Urothelium cell line (cell line): ENCODE measurements at regions not wholly inside any gene's neighbourhood (a gene's known extent, or its start where the extent isn't known, plus 50 kb on each side); places are given as distances from the start of the nearest gene placed in this dataset.

ENCODE experiments used
- DNase-seq: peaks from one replicate; pipeline ENCODE4 v3.0.0; 2011; ENCODE audit warnings: low spot score, mixed read lengths
- FAIRE-seq: peaks from 2 replicates; lab custom pipeline; 2011; peaks lifted over from hg19 to GRCh38; lab: Jason Lieb, UNC

DNA sequence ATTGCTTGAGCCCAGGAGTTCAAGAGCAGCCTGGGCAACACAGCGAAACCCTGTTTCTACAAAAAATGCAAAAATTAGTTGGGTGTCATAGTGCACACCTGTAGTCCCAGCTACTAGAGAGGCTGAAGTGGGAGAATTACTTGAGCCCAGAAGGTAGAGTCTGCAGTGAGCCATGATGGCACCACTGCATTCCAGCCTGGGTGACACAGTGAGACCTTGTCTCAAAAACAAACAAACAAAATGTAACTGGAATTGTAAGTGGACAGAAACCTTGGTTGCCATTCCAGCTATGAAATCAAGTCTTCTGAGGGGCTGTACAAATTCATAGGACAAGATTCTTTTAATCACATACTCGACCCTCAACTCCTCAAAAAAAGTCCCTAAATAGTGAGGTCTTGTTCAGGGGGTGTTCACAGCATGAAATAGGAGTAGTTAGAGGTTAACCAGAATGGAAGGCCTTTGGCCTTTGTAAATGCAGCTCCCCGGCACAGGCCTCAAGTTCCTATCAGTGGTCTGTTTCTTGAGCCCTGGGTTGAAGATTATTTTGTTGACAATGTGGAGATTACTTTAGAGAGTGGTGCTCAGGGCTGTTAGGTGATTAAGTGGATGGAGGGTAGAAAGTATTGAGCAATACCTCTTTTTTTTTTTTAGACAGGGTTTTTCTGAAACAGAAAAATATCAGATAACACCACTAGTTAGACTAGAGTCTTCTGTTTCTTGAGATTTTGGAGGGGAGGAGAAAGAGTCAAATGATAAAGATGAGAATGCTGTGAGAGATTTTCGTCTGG lies 138.7 kb upstream of the ZNF648 start:
- no peak for FAIRE-seq
- no peak for DNase-seq

DNA sequence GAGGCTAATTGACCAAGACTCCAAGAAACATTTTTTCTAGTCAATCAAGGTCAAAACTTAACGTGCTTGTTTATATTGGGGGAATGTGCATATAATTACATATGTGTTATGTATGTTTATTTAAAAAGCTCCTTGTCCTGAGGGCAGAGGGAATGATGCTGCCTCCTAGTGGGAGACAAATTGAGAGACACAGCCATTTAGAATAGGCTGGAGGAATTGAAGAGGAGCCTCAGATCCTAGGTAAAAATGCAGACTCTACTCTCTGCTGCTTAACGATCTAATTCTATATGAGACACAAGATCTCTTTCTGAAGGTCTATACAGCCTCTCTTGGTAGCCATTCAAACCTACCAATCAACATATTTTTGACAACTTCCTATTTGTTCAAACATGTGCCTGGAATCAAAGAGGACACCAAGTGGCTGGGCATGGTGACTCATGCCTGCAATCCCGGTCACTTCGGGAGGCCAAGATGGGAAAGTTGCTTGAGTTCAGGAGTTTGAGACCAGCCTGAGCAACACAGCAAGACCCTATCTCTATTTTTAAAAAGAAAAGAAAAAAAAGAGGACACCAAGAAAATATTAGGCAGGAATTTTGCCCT lies 136.6 kb upstream of the ZNF648 start:
- DNase-seq (no peak), FAIRE-seq (no peak)

DNA sequence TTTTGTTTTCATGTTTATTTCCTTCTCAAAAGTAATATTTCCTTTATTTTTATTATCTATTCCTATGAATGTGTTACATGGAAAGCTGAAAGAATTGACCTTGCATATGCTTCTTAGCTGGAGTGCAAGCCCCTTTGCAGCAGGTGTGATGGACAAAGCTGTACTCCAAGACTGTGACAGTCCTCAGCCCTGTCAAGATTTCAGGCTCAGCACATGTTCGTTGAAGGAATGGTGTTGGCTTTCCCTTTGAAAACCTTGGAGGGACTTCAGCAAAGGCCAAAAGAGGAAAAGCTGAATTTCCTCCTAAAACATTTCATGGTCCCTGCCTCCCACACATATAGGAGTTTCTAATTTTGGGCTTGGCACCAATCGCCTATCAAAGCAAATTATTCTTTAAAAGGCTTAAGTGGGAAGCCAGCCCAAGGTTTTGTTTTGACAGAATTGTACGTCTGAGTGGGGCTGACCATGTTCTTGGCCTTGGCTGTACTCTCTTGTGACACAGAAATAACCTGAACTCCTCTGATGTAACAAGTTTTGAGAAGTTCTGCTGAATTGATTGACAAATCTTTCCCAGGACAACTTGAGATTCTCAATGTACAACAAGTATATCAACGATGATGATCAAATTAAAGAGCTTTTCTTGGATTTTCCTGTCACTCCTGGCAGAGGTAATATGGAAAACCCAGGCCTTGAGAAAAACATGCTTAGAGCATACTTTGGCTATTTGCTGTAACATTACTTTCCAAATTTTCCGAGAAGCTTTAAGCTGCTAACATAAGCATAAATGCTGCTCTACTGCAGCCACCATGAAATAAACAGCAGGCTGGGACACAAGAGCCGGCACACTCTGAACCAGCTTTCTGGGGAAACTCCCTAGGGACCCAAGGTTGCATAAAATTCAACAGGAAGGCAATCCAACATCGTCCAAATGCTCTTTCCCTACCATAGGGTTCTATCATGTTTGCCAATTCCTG lies 135.7 kb upstream of the ZNF648 start:
- no peak for FAIRE-seq
- DNase-seq: no peak

DNA sequence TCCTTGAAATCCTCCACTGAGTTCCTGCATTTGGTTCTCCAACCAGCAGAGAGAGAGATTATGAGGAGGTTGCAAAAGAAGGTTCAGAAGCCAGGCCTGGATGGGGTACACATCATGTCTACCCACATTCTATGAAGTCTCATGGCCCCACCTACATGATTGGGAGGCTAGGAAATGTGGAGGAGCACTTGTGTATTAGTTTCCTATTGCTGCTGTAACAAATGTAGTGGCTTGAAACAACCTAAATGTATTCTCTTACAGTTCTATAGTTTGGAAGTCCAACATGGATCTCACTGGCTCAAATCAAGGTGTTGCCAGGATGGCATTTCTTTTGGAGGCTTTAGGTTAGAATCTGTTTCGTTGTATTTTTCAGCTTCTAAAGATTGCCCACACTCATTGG lies 134.2 kb upstream of the ZNF648 start:
- DNase-seq: no peak
- no peak for FAIRE-seq

DNA sequence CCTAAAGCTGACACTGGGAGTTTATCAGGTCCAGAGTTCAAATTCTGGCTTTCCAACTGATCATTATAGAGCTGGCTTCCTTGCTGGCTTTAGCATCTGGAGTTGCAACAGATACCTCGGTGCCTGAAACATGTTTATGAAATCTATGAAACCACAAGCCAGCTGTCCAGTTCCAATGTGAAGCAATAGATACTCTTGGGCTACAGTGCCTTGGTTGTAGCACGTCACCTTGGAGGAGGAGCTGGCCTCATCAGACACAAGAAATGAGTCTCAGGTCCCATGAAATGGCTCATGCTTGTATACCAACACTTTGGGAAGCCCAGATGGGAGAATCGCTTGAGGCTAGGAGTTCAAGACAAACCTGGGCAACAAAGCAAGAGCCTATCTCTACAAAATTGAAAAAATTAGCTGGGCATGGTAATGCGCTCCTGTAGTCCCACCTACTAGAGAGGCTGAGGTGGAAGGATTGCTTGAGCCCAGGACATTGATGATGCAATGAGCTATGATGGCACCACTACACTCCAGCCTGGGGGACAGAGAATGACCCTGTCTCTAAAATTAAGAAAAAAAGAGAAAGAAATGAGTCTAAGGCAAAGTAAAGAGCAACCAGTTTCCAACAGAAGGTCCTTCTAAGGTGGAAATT lies 132.5 kb upstream of the ZNF648 start:
- FAIRE-seq (no peak), DNase-seq (no peak)

DNA sequence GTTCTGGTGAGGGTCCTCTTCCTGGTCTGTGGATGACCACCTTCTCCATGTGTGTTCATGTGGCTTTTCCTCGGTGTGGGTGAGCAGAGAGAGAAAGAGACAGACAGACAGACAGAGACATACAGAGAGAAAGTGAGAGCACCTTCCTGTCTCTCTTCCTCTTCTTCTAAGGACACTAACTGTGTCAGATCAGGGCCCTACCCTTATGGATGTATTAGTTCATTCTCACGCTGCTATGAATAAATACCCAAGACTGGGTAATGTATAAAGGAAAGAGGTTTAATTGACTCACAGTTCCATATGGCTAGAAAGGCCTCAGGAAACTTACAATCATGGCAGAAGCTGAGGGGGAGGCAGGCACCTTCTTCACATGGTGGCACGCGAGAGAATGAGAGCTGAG lies 131.5 kb upstream of the ZNF648 start:
- FAIRE-seq: no peak

DNA sequence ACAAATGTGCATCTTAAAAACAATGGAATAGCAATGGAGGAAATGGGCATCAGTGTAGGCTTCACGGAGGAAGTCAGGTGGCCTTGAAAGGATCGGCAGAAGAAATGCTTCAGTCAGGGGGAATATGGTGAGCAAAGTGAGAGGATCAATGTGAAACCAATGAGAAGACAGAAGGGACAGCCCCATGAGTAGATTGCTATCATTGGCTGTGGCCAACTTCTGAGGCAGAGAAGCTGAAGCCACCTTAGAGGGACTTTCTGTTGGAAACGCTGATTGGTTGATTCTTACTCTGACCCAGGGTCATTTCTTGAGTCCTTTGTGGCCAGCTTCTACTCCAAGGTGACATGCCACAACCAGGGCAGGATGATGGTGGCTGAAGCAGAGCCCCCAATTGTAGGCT lies 130.7 kb upstream of the ZNF648 start:
- FAIRE-seq: no peak
- no peak for DNase-seq

More for the DNA sequence above, 131.5 kb upstream of the ZNF648 start:
- no peak for DNase-seq

DNA sequence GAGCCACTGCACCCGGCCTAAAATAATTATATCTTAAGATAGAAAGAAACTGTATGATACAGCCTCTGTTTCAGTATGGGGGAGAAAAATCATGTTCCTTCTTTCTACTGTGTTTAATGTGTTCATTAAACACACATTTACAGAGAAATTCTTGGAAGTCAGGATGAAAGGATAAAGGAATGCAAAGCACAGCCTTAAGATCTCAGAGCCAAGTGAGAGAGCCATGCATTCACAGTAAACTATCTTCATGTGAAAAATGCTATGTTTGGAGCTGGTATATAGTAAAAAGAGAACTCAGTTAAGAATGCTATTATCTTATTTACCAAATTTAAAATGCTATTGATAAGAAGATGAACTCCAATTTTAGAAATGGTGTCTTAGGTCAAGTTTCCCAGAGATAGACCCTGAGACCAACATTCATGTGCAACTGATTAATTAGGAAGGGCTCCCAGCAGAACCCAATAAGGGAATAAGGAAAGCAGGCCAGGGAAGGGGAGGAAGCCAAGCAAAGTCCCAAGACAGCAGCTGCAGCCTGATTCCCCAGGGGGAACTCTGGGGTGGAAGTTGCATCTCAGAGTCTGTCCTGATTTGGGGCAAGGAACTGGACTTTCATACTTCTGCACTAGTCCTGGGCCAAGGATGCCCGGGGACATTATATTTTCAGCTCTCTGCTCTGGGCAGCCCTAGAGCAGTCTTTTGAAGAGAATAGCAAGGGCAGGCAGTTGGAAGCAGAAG lies 130.0 kb upstream of the ZNF648 start:
- DNase-seq (no peak), FAIRE-seq (no peak)

DNA sequence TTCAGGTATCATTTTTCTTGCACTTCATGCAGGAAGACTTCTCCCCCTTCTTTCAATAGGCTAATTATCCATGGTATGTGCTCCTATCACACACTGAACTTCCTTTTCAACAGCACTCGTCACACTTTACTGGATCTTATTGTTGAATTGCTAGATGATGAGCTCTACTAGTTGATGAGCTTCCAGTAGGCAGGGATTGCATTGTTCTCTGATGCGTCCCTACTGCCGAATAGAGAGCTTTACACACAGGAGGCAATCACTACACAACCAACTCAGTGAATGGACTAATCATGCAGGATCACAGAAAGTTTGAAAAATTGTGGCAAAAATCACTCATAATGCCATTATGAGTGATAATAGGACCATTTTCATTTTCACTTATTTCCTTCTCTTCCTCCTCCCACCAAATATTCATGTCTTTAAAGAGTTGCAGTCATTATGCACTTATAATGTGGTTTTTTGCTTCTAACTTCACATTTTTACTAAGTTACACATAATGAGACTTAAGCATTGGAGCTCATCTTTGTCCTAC lies 128.1 kb upstream of the ZNF648 start:
- no peak for FAIRE-seq

DNA sequence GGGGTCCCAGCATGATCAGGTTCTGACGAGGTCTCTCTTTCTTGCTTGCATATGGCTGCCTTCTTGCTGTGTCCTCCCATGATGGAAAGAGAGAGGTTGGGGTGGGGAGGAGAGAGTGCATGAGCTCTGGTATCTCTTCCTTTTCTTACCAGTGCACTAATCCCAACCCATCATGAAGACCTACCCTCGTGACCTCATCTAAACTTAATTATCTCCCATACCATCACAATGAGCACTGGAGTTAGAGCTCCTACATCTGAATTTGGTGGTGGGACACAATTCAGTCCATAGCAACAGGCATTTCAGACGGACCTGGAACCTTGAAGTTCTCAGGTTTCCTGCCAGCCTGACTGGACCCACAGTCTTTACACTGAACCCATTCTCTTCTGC lies 125.2 kb upstream of the ZNF648 start:
- no peak for FAIRE-seq
- no peak for DNase-seq

More for the DNA sequence above, 128.1 kb upstream of the ZNF648 start:
- no peak for DNase-seq

DNA sequence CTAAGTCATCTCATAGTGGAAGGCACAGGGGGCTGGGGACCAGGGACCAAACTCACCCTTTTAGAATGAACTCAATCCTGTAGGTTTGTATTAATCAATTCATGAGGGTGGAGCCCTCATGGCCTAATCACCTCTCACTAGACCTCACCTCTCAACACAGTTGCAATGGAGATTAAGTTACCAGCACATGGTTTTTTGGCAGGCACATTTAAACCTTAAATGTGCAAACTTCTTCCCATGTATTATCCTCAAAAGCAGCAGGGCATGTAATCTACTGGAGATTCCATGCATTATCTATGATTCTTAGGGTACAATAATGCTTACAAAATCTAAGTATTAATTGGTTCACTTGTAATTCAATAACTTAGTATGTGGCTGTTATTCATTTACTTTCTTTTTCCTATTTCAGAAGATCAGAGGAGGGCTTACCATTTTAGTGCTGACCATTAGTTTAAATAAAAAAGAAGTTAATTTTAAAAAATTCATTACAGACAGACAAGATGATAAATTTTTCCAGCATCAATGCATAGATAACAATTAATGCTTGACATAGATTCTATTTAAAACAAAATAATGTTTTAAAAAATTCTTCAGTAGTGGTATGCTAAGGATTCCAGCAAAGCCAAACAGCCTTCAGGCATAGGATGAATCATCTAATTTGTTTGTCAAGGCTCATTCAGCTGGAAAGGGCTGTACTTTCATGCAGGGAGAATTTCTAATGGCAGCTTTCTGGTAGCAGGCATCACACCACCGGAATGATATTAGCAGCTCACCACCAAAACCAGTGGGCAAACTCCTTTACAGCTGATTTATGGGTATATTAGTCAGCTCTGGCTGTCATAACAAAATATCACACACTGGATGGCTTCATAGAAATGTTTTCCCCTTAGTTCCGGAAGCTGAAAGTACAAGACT lies 124.6 kb upstream of the ZNF648 start:
- peak; percentile 37 for DNase-seq
- FAIRE-seq: no peak

DNA sequence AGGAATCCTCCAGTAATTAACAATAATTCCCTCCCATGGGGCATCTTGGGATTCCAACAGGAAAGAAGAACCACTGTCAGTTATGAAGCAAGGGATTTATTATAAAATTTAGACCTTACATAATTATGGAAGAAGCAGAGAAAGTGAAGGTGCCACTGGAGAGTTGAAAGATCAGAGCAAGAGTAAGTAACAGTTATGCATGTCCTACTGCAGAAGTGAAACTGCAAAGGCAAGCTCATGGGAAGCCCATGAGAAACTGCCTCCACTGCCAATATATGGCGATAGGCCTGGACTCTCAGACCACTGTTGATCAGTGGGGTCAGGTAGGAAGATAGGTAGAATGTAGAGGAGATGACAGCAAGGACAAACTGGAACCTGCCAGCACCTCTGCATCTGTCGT lies 123.6 kb upstream of the ZNF648 start:
- DNase-seq (no peak), FAIRE-seq (no peak)

DNA sequence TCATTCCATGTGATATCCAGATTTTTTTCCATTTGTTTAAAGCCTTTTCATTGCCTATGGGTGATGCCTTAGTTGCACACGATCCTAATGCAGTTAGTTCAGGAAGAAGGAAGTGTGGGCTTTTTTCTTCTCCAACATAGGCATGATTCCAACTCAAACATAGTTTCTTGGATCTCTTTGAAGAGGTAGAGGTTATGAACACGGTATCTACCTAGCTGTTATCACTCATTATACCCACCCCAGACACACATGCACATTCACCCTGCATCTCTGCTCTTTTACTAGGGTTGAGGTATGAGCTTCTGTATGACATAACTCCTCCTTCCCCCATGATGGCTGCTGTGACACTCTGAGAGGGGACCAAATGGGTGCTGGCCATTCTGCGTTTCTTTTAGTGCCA lies 122.1 kb upstream of the ZNF648 start:
- no peak for FAIRE-seq
- DNase-seq: no peak

DNA sequence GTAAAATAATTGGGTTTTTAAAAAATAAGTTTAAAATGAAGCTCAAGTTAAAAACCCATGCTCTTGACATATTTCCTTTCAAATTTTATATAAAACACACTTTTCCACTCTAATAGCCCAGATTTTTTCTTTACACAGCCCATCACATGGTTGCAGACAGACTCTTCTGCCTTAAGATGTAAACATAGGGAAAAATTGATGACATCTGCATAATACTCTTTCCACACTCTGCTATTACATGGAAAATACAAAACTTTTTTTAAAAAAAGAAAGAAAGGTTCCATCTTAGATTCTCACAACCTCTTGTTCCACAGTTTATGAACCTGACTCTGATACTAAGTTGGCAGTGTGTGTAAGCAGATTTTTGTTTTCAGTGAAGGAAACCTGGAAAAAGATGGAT lies 120.8 kb upstream of the ZNF648 start:
- no peak for FAIRE-seq
- no peak for DNase-seq

DNA sequence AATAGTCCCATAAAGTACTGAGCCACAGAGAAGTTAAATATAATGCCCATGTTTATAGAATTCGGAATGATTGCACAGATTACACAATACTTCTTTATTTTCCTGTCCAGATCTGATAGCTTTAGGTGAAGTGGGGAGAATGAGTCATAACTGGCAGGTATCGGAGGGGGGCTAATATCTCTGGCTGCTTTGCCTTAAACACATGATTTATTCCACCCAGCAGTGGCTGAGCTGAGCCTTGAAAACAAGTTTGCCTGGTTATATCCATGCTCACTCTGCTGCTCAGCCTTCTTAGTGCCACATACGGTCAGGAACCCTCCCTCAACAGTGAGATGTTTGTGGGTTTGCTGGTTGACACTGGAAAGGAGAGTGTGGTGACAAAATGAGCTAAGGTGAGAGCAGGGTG lies 119.7 kb upstream of the ZNF648 start:
- peak; percentile 25 for DNase-seq
- no peak for FAIRE-seq

DNA sequence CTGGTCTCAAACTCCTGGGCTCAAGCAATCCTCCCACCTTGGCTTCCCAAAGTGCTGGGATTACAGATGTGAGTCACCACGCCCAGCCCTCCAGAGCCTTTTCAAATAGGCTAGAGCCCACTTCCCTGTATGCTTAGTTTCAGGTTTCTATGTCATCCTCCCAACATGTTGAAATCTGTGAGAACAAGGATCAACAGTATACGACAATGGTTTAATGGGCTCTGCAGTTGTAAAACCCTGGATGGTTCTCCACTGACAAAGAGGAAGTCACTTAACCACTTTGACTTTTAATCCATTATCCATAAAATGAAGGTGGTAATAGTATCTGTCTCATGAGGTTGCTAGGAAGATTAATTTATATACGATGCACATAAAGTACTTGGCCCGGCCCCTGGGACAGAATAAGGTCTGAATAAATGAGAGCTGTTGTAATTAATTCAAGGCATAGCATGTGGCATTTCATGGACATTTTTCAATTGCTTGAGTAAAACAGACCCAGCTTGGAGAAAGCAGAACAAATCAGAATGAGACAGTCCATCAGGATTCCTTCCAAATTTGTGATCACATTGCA lies 113.9 kb upstream of the ZNF648 start:
- FAIRE-seq (no peak), DNase-seq (no peak)

DNA sequence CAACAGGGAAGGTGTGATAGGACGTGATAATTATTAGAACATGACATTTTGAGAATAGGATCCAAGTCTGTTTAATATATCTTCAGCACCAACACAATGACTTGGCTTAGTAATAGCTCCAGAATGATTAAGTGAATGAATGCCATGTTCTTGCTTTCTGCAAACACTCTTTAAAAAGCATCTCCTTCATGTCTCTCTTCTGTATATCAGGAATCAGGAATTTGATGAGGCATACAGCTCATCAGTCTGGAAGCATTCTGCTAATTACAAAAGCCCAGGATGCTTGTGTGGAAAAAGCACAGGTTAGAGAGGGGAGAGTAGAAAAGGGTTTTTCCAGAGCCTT lies 113.0 kb upstream of the ZNF648 start:
- FAIRE-seq (no peak), DNase-seq (no peak)

DNA sequence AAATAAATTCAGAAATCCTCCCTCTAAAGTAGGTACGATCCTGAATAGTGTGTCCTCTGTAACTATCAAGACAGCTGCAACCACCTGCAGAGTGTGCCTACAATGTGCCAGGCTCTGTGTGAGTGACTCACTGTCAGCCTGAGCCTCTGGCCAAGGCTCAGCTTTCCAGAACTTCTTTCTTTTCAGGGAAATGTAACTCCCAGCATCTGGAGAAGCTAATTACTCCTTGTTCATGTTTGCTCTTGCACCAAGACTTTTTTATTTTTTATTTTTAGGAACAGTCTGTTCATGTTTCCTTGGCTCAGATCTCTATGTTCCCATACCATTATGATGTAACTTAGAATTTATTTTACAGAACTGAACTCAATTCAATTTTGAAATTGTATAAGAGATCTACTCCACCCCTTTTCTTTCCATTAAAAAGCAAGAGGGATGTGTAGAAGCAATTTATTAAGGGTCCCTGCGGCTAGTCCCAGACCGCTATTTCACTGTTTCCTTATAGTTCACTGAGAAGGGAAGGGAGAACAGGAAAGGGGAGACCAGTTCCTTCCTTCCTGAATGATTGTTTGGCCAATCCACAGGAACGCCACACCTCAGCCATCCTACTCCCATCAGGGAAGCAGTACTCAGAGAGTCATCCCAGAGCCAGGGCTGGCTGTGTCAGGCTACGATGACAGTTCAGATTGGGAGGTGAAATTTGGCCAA lies 112.4 kb upstream of the ZNF648 start:
- no peak for FAIRE-seq

More for the DNA sequence above, 112.4 kb upstream of the ZNF648 start:
- no peak for DNase-seq
